ENCODE measurements at regions not wholly inside any gene's neighbourhood (a gene's known extent, or its start where the extent isn't known, plus 50 kb on each side); places are given as distances from the start of the nearest gene placed in this dataset.
A peak's percentile ranks its signal among the peaks of the same experiment; 100 is the strongest.
"Not testable (repeated sequence)": the region's sequence is repeated elsewhere in the genome, so short reads cannot be mapped to it uniquely, and the experiment has no call there.

GRCh38 chr19:5290336-5291262 lies 50.0 kb downstream of the PTPRS start:
- DNase-seq, result no peak

GRCh38 chr19:5289060-5289990 lies 51.3 kb downstream of the PTPRS start:
- no peak for DNase-seq

GRCh38 chr19:5288347-5288739 lies 52.3 kb downstream of the PTPRS start:
- DNase-seq, result no peak

- no peak for DNase-seq
Measured at GRCh38 chr19:5287066-5287465, 53.5 kb downstream of the PTPRS start.

GRCh38 chr19:5286465-5287029 lies 54.1 kb downstream of the PTPRS start:
- no peak for DNase-seq

GRCh38 chr19:5285955-5286354 lies 54.7 kb downstream of the PTPRS start:
- no peak for DNase-seq

- no peak for DNase-seq
Measured at GRCh38 chr19:5285311-5285710, 55.3 kb downstream of the PTPRS start.

GRCh38 chr19:5282901-5283300 lies 57.7 kb downstream of the PTPRS start:
- no peak for DNase-seq

GRCh38 chr19:5281588-5281987 lies 59.0 kb downstream of the PTPRS start:
- DNase-seq, result no peak

GRCh38 chr19:5275668-5276067 lies 64.9 kb downstream of the PTPRS start:
- DNase-seq, result not testable (repeated sequence)

GRCh38 chr19:5273782-5274181 lies 66.8 kb downstream of the PTPRS start:
- no peak for DNase-seq

- DNase-seq, result peak; percentile 10
Measured at GRCh38 chr19:5271145-5271544, 69.5 kb downstream of the PTPRS start.

GRCh38 chr19:5269926-5270325 lies 70.7 kb downstream of the PTPRS start:
- no peak for DNase-seq

GRCh38 chr19:5269279-5269678 lies 71.3 kb downstream of the PTPRS start:
- DNase-seq, result no peak

GRCh38 chr19:5268801-5269200 lies 71.8 kb downstream of the PTPRS start:
- no peak for DNase-seq

- DNase-seq, result no peak
Measured at GRCh38 chr19:5265260-5265659, 75.4 kb downstream of the PTPRS start.

- DNase-seq, result no peak
Measured at GRCh38 chr19:5264453-5264852, 76.2 kb downstream of the PTPRS start.

- no peak for DNase-seq
Measured at GRCh38 chr19:5263615-5264014, 77.0 kb downstream of the PTPRS start.

- no peak for DNase-seq
Measured at GRCh38 chr19:5262721-5263120, 77.9 kb downstream of the PTPRS start.

- no peak for DNase-seq
Measured at GRCh38 chr19:5261156-5261890, 79.3 kb downstream of the PTPRS start.

- no peak for DNase-seq
Measured at GRCh38 chr19:5260381-5260967, 80.1 kb downstream of the PTPRS start.

- no peak for DNase-seq
Measured at GRCh38 chr19:5259750-5260149, 80.9 kb downstream of the PTPRS start.

All from fibroblast of skin of right biceps (primary cell).